Neuronal stem cell (in vitro differentiated cells): ENCODE measurements at regions not wholly inside any gene's neighbourhood (a gene's known extent, or its start where the extent isn't known, plus 50 kb on each side); places are given as distances from the start of the nearest gene placed in this dataset.
"Not testable (repeated sequence)": the region's sequence is repeated elsewhere in the genome, so short reads cannot be mapped to it uniquely, and the experiment has no call there.

Experiments used
- DNase-seq: peaks from one replicate; pipeline ENCODE4 v3.0.0-alpha.2; 2013; ENCODE audit warnings: low spot score
- H2AFZ ChIP-seq: one replicate; pipeline ENCODE4 v1.6.1; 2013; ENCODE audit warnings: mild to moderate bottlenecking, low read length, inconsistent platforms
- H2AK5ac ChIP-seq: 2 replicates; pipeline ENCODE4 v1.6.1; 2013; ENCODE audit warnings: low read depth, mild to moderate bottlenecking, inconsistent platforms, low read length, moderate library complexity, mixed read lengths
- H2BK120ac ChIP-seq: 2 replicates; pipeline ENCODE4 v1.6.1; 2013; ENCODE audit warnings: low read depth, mild to moderate bottlenecking, inconsistent platforms, low read length, moderate library complexity, mixed read lengths
- H2BK12ac ChIP-seq: one replicate; pipeline ENCODE4 v1.6.1; 2013; ENCODE audit warnings: low read length, inconsistent platforms
- H2BK15ac ChIP-seq: 2 replicates; pipeline ENCODE4 v1.6.1; 2013; ENCODE audit warnings: mild to moderate bottlenecking, low read length, inconsistent platforms, mixed read lengths
- H2BK5ac ChIP-seq: one replicate; pipeline ENCODE4 v1.6.1; 2013; ENCODE audit warnings: inconsistent platforms, mild to moderate bottlenecking, low read length, moderate library complexity
- H3K14ac ChIP-seq: one replicate; pipeline ENCODE4 v1.6.1; 2013; ENCODE audit warnings: low read length, inconsistent platforms
- H3K18ac ChIP-seq: 2 replicates; pipeline ENCODE4 v1.6.1; 2013; ENCODE audit warnings: low read length, inconsistent platforms
- H3K23ac ChIP-seq: 2 replicates; pipeline ENCODE4 v1.6.1; 2013; ENCODE audit warnings: low read depth, mild to moderate bottlenecking, mixed read lengths, low read length, inconsistent platforms; ENCODE audit not compliant: poor library complexity
- H3K27ac ChIP-seq: replicated peaks from 3 replicates; pipeline ENCODE4 v1.5.1; 2013; ENCODE audit warnings: low read length, inconsistent platforms
- H3K27me3 ChIP-seq, 3 experiments: 2 replicates each; pipeline ENCODE4 v1.6.1; 2013; ENCODE audit warnings: low read length in 3 of 3, mild to moderate bottlenecking in 2 of 3, inconsistent platforms in 1 of 3, low read depth in 1 of 3, mixed read lengths in 1 of 3, moderate library complexity in 1 of 3; ENCODE audit not compliant: control insufficient read depth in 3 of 3, insufficient read depth in 3 of 3
- H3K36me3 ChIP-seq, 2 donors: replicated peaks in 1 of 2; 2 replicates each; pipeline ENCODE4 v1.6.1; 2013; ENCODE audit warnings: low read length in 2 of 2; ENCODE audit not compliant: control insufficient read depth in 2 of 2, insufficient read depth in 2 of 2
- H3K4ac ChIP-seq: 2 replicates; pipeline ENCODE4 v1.6.1; 2013; ENCODE audit warnings: inconsistent platforms, mild to moderate bottlenecking, low read length, moderate library complexity
- H3K4me1 ChIP-seq, 2 donors: 1 replicate in 1 of 2; 2 replicates in 1 of 2; pipeline ENCODE4 v1.6.1; 2013; ENCODE audit warnings: low read length in 2 of 2, low read depth in 1 of 2; ENCODE audit not compliant: control insufficient read depth in 2 of 2, insufficient read depth in 1 of 2
- H3K4me2 ChIP-seq: one replicate; pipeline ENCODE4 v1.6.1; 2013; ENCODE audit warnings: mild to moderate bottlenecking, low read length, inconsistent platforms; ENCODE audit not compliant: insufficient read depth, poor library complexity, severe bottlenecking
- H3K4me3 ChIP-seq, 2 donors: 2 replicates each; pipeline ENCODE4 v1.5.1; 2013; ENCODE audit warnings: low read length in 2 of 2, mild to moderate bottlenecking in 2 of 2, inconsistent platforms in 1 of 2, moderate library complexity in 1 of 2
- H3K79me1 ChIP-seq: one replicate; pipeline ENCODE4 v1.6.1; 2013; ENCODE audit warnings: low read depth, mild to moderate bottlenecking, inconsistent platforms, low read length, moderate library complexity
- H3K9ac ChIP-seq: one replicate; pipeline ENCODE4 v1.6.1; 2013; ENCODE audit warnings: mild to moderate bottlenecking, low read depth, low read length, inconsistent platforms; ENCODE audit not compliant: poor library complexity
- H3K9me3 ChIP-seq, 2 donors: replicated peaks in 1 of 2; 2 replicates each; pipeline versions ENCODE3 to v1.6.1; 2013; ENCODE audit warnings: low read length in 2 of 2, mild to moderate bottlenecking in 2 of 2, inconsistent platforms in 1 of 2, low read depth in 1 of 2, mixed read lengths in 1 of 2, moderate library complexity in 1 of 2; ENCODE audit not compliant: control insufficient read depth in 2 of 2, insufficient read depth in 1 of 2
- H4K8ac ChIP-seq: one replicate; pipeline ENCODE4 v1.6.1; 2013; ENCODE audit warnings: low read depth, mild to moderate bottlenecking, inconsistent platforms, low read length, moderate library complexity
- H4K91ac ChIP-seq: one replicate; pipeline ENCODE4 v1.6.1; 2013; ENCODE audit warnings: low read length, low read depth, mild to moderate bottlenecking, inconsistent platforms; ENCODE audit not compliant: poor library complexity
- WGBS, 2 donors: extraction: QIAGEN DNeasy Blood & Tissue Kit; methylation state at CpG; one replicate each; pipeline ENCODE4 v1.1.7; 2013; ENCODE audit warnings: missing lambda C conversion rate in 2 of 2, mixed read lengths in 1 of 2; ENCODE audit not compliant: insufficient read length in 2 of 2, insufficient replicate concordance in 1 of 2; ENCODE audit errors: extremely low coverage in 2 of 2; 5-methylcytosine and 5-hydroxymethylcytosine counted together

DNA sequence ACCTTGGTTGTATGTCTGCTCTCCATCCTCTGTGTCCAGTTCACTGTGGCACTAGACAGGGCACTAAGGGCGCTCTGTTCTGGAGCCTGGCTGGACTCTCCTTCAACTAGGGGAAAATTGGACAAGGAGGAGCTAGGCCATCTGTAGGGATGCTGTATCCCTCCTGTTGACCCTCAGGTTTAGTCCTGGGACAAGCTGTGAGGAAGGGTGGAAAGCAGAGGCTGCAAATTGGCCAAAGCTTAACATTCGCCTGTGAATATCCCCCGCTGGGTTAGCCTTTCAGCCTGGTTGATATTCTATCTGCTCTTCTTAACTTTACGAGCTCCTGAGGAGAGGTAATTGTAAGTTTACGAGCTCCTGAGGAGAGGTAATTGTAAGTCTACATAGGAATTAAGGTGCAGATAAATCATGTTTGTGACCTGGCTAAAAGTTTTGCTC, 64.4 kb upstream of the ENPEP start:
- peak overlapping the region; percentile 69 for H3K27ac ChIP-seq
- H3K27me3 ChIP-seq: no peaks in the 10 kb centered on the region
- H2AFZ ChIP-seq: peak overlapping the region; percentile 80
- no peak overlapping the region for H2BK5ac ChIP-seq
- no peaks in the 10 kb centered on the region for H3K79me1 ChIP-seq
- H3K36me3 ChIP-seq: no peaks in the 10 kb centered on the region
- peak; percentile 32 for DNase-seq
- H2BK120ac ChIP-seq: no peak overlapping the region
- H3K9ac ChIP-seq: no peak overlapping the region
- no peak overlapping the region for H2BK15ac ChIP-seq
- no peak overlapping the region for H3K23ac ChIP-seq
- peak overlapping the region; percentile 35 for H3K4me2 ChIP-seq
- no peak overlapping the region for H3K4ac ChIP-seq
- peaks cover 0 to 3% of the 10 kb centered on the region in 2 donors for H3K4me1 ChIP-seq
- no peaks in the 10 kb centered on the region for H3K9me3 ChIP-seq
- WGBS, 2 donors: no CpG with 5 or more reads among the region's 5 CpGs
- no peak overlapping the region for H4K8ac ChIP-seq
- no peak overlapping the region for H3K14ac ChIP-seq
- no peak overlapping the region for H2BK12ac ChIP-seq
- H3K18ac ChIP-seq: peak overlapping the region; percentile 5
- no peak overlapping the region for H2AK5ac ChIP-seq
- peak overlapping the region; percentile 36 to 47 for H3K4me3 ChIP-seq
- H4K91ac ChIP-seq: no peak overlapping the region

DNA sequence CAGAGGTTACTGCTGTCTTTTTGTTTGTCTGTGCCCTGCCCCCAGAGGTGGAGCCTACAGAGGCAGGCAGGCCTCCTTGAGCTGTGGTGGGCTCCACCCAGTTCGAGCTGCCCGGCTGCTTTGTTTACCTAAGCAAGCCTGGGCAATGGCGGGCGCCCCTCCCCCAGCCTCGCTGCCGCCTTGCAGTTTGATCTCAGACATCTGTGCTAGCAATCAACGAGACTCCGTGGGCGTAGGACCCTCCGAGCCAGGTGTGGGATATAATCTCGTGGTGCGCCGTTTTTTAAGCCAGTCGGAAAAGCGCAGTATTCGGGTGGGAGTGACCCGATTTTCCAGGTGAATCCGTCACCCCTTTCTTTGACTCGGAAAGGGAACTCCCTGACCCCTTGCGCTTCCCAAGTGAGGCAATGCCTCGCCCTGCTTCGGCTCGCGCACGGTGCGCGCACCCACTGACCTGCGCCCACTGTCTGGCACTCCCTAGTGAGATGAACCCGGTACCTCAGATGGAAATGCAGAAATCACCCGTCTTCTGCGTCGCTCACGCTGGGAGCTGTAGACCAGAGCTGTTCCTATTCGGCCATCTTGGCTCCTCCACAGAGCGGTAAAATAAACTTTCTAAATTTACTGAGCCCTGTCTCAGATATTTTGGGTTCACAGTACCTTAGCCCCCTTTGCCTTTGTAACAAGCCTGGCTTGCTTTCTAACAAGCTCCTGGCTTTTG, 64.9 kb upstream of the ENPEP start:
- H4K8ac ChIP-seq, H3K36me3 ChIP-seq, H3K4ac ChIP-seq, H3K79me1 ChIP-seq, H3K27me3 ChIP-seq, H3K4me1 ChIP-seq, DNase-seq, H2BK15ac ChIP-seq, H2AK5ac ChIP-seq, H2BK120ac ChIP-seq, H3K9ac ChIP-seq, H3K9me3 ChIP-seq, H4K91ac ChIP-seq, H2BK5ac ChIP-seq, H2BK12ac ChIP-seq, H3K14ac ChIP-seq, H3K23ac ChIP-seq: not testable (repeated sequence)
- Histone ChIP-seq H3K4me2 (peak overlapping the region; percentile 35), H3K4me3 (peak overlapping the region; percentile 36 to 47), H3K18ac (peak overlapping the region; percentile 5), H2AFZ (peak overlapping the region; percentile 80), H3K27ac (peak overlapping the region; percentile 69)
- no CpG with 5 or more reads among the region's 35 CpGs for WGBS, 2 donors

- no peak for DNase-seq
- H3K4me2 ChIP-seq: no peak overlapping the region
- H3K36me3 ChIP-seq: no peaks in the 10 kb centered on the region
- no peaks in the 10 kb centered on the region for H3K9me3 ChIP-seq
- no peaks in the 10 kb centered on the region for H3K27me3 ChIP-seq
- no peak overlapping the region for H3K9ac ChIP-seq
- no peak overlapping the region for H2AK5ac ChIP-seq
- no peaks in the 10 kb centered on the region for H3K4me1 ChIP-seq
- H3K23ac ChIP-seq: no peak overlapping the region
- H3K4me3 ChIP-seq: no peak overlapping the region
- H2AFZ ChIP-seq: no peak overlapping the region
- H2BK12ac ChIP-seq: no peak overlapping the region
- H3K4ac ChIP-seq: no peak overlapping the region
- no peak overlapping the region for H2BK15ac ChIP-seq
- no peak overlapping the region for H3K18ac ChIP-seq
- no peak overlapping the region for H3K14ac ChIP-seq
- H4K91ac ChIP-seq: no peak overlapping the region
- H2BK120ac ChIP-seq: no peak overlapping the region
- no CpG with 5 or more reads among the region's 7 CpGs for WGBS, 2 donors
- no peaks in the 10 kb centered on the region for H3K79me1 ChIP-seq
- H3K27ac ChIP-seq: no peak overlapping the region
- H4K8ac ChIP-seq: no peak overlapping the region
- no peak overlapping the region for H2BK5ac ChIP-seq
Measured at GRCh38 chr4:110400086-110400485, 75.9 kb upstream of the ENPEP start.

DNA sequence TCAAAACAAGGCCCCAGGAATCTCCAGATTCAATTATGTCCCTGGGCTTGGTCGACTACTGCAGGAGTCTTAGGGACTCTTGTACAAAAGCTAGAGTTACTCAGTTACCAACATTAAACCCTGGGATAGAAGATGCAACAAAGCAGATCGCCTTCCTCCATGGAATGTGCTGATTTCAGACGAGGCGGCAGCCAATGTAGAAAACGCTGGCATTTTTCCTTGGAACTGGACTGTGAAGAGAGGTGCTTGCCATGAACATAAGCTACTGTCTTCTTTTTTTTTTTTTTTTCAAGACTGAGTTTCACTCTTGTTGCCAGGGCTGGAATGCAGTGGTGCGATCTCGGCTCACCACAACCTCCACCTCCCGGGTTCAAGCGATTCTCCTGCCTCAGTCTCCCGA, 76.9 kb upstream of the ENPEP start:
- not testable (repeated sequence) for H3K9ac ChIP-seq, H2AFZ ChIP-seq, H3K27ac ChIP-seq, H2BK5ac ChIP-seq, H3K4me2 ChIP-seq, H3K18ac ChIP-seq, H3K36me3 ChIP-seq, H4K91ac ChIP-seq, H3K14ac ChIP-seq, H3K79me1 ChIP-seq, H3K9me3 ChIP-seq, H2AK5ac ChIP-seq, DNase-seq, H2BK12ac ChIP-seq, H3K4me3 ChIP-seq, H4K8ac ChIP-seq, H3K4me1 ChIP-seq, H3K4ac ChIP-seq, H2BK120ac ChIP-seq, H3K23ac ChIP-seq, H3K27me3 ChIP-seq, H2BK15ac ChIP-seq
- no CpG with 5 or more reads among the region's 10 CpGs for WGBS, 2 donors
